Gastrocnemius medialis (tissue), 4 donors: ENCODE measurements at regions not wholly inside any gene's neighbourhood (a gene's known extent, or its start where the extent isn't known, plus 50 kb on each side); places are given as distances from the start of the nearest gene placed in this dataset.

Experiments used
- ATAC-seq, 2 donors: fragments of 150-250 bp; one replicate each; pipeline ENCODE4 v1.9.1; 2016
- DNase-seq, 2 donors: peaks; one replicate each; pipeline ENCODE4 v3.0.0-alpha.2; 2019
- H3K27ac ChIP-seq, 4 donors: fragments of 200-600 bp; sonication (generic); 1 replicate in 1 of 4; 2 replicates in 3 of 4; pipeline ENCODE4 v1.5.1; 2016 to 2018; ENCODE audit warnings: mild to moderate bottlenecking in 2 of 4, moderate library complexity in 1 of 4
- H3K27me3 ChIP-seq, 3 donors: fragments of 200-600 bp; sonication (generic) in 2 of 3; 1 replicate in 1 of 3; 2 replicates in 2 of 3; pipeline versions ENCODE4 v1.5.1 to v1.6.0; 2016 to 2019; ENCODE audit warnings: mild to moderate bottlenecking in 1 of 3, moderate library complexity in 1 of 3
- H3K36me3 ChIP-seq, 2 donors: fragments of 200-600 bp; sonication (generic) in 1 of 2; one replicate each; pipeline ENCODE4 v1.5.1; 2017 to 2018
- H3K4me1 ChIP-seq, 2 donors: fragments of 200-600 bp; sonication (generic) in 1 of 2; one replicate each; pipeline ENCODE4 v1.5.1; 2016 to 2017; ENCODE audit warnings: mild to moderate bottlenecking in 2 of 2
- H3K4me3 ChIP-seq, 4 donors: fragments of 200-600 bp; sonication (generic) in 3 of 4; 1 replicate in 1 of 4; 2 replicates in 3 of 4; pipeline ENCODE4 v1.5.1; 2016 to 2019; ENCODE audit warnings: mild to moderate bottlenecking in 2 of 4
- H3K9me3 ChIP-seq, 3 donors: fragments of 200-600 bp; sonication (generic) in 2 of 3; 1 replicate in 1 of 3; 2 replicates in 2 of 3; pipeline ENCODE4 v1.5.1; 2016 to 2019
- POLR2A ChIP-seq, 2 donors: fragments of 450-650 bp; IDR thresholded peaks; one replicate each; pipeline ENCODE4 v1.6.1; 2017; ENCODE audit warnings: antibody characterized with exemption in 2 of 2, mild to moderate bottlenecking in 2 of 2, moderate library complexity in 2 of 2
- in situ Hi-C, 4 donors: fragments of 200-750 bp; cut with MboI; loops; one replicate each; pipeline versions ENCODE4 v1.15.0 to v1.8.0; 2017; ENCODE audit warnings: low sequenced_read_pairs in 4 of 4
- intact Hi-C: fragments of 100-400 bp; cut with DNase I; formaldehyde crosslinking; loops from one replicate; pipeline ENCODE4 v1.15.1; 2023; ENCODE audit warnings: low total_unique reads
- TF ChIP-seq, protein P1 (sequence below), 5 experiments: fragments of 450-650 bp in 3 of 5; fragments of 200-600 bp in 2 of 5; sonication (generic) in 2 of 5; IDR thresholded peaks in 4 of 5; conservative IDR thresholded peaks in 1 of 5; 1 replicate in 4 of 5; 2 replicates in 1 of 5; pipeline ENCODE4 v1.5.1; 2016 to 2019; ENCODE audit warnings: antibody characterized with exemption in 5 of 5, mild to moderate bottlenecking in 3 of 5, moderate library complexity in 3 of 5

DNA sequence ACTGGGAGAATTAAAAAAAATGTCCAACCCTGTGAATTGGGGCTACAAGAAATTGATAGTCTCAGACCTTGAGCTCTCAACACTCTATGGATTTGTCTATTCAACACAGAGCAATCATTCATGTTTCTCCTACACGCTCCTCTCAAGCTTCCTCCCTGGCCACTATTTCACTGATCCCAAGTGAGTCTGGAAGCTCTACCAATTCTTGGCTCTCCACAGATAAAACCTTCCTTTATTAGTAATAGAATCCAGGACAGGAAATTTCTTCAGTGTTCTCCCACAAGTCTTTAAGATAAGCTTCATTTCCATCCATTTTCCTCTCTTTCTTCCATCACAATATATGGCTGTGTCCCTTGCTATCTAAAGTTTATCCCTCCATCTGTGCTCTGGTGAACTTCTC lies 215.1 kb upstream of the PAPPA start:
- Histone ChIP-seq H3K4me1 (no peaks in the 10 kb centered on the region), H3K27me3 (no peaks in the 10 kb centered on the region), H3K27ac (no peak overlapping the region), H3K36me3 (no peaks in the 10 kb centered on the region), H3K4me3 (no peak overlapping the region), H3K9me3 (no peaks in the 10 kb centered on the region)
- TF ChIP-seq, protein P1, sequence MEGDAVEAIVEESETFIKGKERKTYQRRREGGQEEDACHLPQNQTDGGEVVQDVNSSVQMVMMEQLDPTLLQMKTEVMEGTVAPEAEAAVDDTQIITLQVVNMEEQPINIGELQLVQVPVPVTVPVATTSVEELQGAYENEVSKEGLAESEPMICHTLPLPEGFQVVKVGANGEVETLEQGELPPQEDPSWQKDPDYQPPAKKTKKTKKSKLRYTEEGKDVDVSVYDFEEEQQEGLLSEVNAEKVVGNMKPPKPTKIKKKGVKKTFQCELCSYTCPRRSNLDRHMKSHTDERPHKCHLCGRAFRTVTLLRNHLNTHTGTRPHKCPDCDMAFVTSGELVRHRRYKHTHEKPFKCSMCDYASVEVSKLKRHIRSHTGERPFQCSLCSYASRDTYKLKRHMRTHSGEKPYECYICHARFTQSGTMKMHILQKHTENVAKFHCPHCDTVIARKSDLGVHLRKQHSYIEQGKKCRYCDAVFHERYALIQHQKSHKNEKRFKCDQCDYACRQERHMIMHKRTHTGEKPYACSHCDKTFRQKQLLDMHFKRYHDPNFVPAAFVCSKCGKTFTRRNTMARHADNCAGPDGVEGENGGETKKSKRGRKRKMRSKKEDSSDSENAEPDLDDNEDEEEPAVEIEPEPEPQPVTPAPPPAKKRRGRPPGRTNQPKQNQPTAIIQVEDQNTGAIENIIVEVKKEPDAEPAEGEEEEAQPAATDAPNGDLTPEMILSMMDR (IDR thresholded peaks at IDR 0.05 in 4 of 5, conservative IDR thresholded peaks at IDR 0.05 in 1 of 5), result no peak
- TF ChIP-seq POLR2A (IDR thresholded peaks at IDR 0.05), result no peak
- intact Hi-C loops (no loop called here), in situ Hi-C loops (no loop called here)
- no peak for DNase-seq
- ATAC-seq, result no peak

DNA sequence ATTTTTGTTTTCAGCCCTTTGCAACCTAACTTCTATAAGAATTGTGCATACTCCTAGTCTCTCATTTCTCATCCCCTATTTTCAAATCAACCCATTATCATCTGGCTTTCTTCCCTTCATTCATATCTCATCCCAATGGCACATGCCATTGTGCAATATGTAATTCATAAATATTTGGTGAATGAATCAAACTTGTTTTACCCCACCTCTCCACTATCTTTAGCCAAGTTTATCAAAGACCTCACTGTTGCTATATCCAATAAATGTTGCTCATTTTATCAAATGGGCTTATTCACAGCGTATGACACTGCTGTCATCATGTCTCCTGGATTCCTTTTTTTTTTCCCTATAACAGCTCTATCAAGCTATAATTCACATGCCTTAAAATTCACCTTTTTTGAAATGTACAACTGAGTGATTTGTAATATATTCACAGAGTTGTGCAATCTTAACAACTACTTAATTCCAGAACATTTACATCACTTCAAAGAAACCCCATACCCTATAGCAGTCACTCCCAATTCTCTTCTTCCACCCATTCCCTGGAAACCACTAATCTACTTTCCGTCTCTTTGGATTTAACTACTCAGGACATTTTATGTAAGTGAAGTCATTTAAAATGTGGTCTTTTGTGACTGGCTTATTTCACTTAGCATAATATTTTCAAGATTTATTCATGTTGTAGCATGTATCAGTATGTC lies 214.4 kb upstream of the PAPPA start:
- Histone ChIP-seq H3K9me3 (no peaks in the 10 kb centered on the region), H3K36me3 (no peaks in the 10 kb centered on the region), H3K4me3 (no peak overlapping the region), H3K27ac (no peak overlapping the region), H3K27me3 (no peaks in the 10 kb centered on the region), H3K4me1 (no peaks in the 10 kb centered on the region)
- intact Hi-C loops (no loop called here), in situ Hi-C loops (no loop called here)
- DNase-seq (no peak), ATAC-seq (no peak)
- TF ChIP-seq, protein P1 (IDR thresholded peaks at IDR 0.05 in 4 of 5, conservative IDR thresholded peaks at IDR 0.05 in 1 of 5), result no peak
- no peak for TF ChIP-seq POLR2A (IDR thresholded peaks at IDR 0.05)

DNA sequence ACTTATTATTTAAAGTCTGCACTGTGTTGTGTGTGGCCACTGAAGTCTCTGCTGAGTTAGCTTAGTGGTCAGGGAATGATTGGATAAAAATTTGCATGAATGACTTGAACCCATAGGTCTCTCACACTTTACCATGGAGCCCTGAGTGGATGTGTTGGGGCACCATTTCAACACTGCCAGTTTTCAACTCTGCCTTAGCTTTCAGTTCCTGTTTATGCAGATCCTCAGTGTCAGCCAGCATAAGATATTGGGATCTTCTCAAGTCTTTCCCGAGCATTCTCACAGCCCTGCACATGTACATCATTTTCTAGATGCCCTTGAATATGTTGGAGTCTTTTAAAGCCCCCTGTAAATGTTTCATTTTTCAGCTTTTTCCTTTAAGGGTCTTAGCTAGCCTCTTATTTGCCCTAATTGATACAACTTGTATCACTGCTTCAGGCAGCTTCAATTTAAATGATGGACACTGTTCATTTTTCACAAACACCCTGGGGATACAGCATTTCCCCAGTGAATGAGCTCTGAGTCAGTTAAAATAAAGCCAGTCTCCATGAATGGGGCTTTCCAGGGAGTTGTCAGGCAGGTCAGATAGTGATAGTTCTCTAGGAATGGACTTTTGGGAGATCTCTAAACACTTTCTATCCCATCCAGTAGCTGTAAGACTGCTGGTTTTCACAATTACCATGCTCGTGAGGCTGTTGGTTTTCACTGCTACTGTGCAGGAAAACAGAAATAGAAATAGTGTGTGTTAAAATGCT lies 211.9 kb upstream of the PAPPA start:
- DNase-seq, result no peak
- TF ChIP-seq POLR2A (IDR thresholded peaks at IDR 0.05), result no peak
- TF ChIP-seq, protein P1 (IDR thresholded peaks at IDR 0.05 in 4 of 5, conservative IDR thresholded peaks at IDR 0.05 in 1 of 5), result no peak
- no peaks in the 10 kb centered on the region for H3K36me3 ChIP-seq
- no peaks in the 10 kb centered on the region for H3K27me3 ChIP-seq
- intact Hi-C loops, result no loop called here
- H3K4me3 ChIP-seq, result no peak overlapping the region
- no peaks in the 10 kb centered on the region for H3K9me3 ChIP-seq
- in situ Hi-C loops, result no loop called here
- no peaks in the 10 kb centered on the region for H3K4me1 ChIP-seq
- no peak for ATAC-seq
- no peak overlapping the region for H3K27ac ChIP-seq

DNA sequence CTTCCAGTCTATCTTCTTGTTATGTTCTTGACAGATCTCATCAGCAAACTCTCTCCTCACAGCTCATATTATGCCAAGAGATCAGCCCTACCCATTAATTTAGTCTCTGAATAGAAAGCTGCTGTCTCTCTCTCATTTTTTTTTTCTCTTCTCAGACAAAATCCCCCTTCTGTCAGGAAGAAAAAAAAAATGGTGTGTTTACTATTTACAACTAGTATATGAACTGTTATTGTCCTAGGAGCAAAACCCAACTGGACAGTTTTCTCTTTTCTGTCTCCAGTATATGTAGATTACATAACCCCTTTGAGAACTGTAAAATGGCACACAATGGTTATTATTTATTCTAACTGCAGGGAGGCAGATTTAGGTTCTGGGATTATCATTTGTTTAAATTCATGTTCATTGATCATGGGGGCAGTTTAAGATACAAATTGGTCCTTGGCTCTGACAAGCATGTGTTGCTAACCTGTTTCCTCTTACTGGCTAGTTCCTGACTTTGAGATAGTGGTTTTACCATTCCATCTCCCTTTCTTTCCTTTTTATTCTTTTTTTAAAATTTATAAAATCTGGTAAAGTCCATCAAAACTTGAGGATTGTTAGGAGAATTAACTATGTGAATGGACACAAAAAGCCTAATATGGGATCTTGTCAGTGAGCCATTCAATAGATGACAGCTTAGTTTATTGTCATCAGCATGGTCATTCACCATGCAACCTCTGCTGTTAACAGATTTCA lies 210.0 kb upstream of the PAPPA start:
- ATAC-seq, result no peak

More for the DNA sequence above, 210.0 kb upstream of the PAPPA start:
- TF ChIP-seq POLR2A (IDR thresholded peaks at IDR 0.05), result no peak
- TF ChIP-seq, protein P1 (IDR thresholded peaks at IDR 0.05 in 4 of 5, conservative IDR thresholded peaks at IDR 0.05 in 1 of 5), result no peak
- Histone ChIP-seq H3K36me3 (no peaks in the 10 kb centered on the region), H3K4me1 (no peaks in the 10 kb centered on the region), H3K4me3 (no peak overlapping the region), H3K27me3 (no peaks in the 10 kb centered on the region), H3K27ac (peak overlapping the region in 2 of 4 donors; percentile 6 to 29), H3K9me3 (no peaks in the 10 kb centered on the region)
- intact Hi-C loops (no loop called here), in situ Hi-C loops (no loop called here)
- DNase-seq, result no peak
